PC-9 (cell line): ENCODE measurements at regions not wholly inside any gene's neighbourhood (a gene's known extent, or its start where the extent isn't known, plus 50 kb on each side); places are given as distances from the start of the nearest gene placed in this dataset.
A peak's percentile ranks its signal among the peaks of the same experiment; 100 is the strongest.

Source experiments
- BruUV-seq: library from RNA; stranded (reverse); fragments of 400-500 nt; replicated peaks from 2 replicates; lab custom pipeline; 2021; lab: Mats Ljungman, UMichigan
- CTCF ChIA-PET: fragments of 300-600 bp; sonication (Branson Sonifier 250); formaldehyde crosslinking; loops from one replicate; lab custom pipeline; 2022; ENCODE audit warnings: antibody characterized with exemption; lab: Charles Lee
- POLR2A ChIA-PET: fragments of 300-600 bp; sonication (Branson Sonifier 250); formaldehyde crosslinking; loops from one replicate; lab custom pipeline; 2022; ENCODE audit warnings: antibody characterized with exemption; ENCODE audit not compliant: unreplicated experiment; lab: Charles Lee
- DNase-seq, 2 experiments: peaks; one replicate each; pipeline versions ENCODE4 v3.0.0 to v3.0.0-alpha.2; 2015 to 2022; ENCODE audit warnings: mixed read lengths in 1 of 2
- H2AFZ ChIP-seq: fragments of 200-600 bp; sonication (generic); 2 replicates; pipeline ENCODE4 v1.8.1; 2017; ENCODE audit warnings: antibody characterized with exemption
- H3F3A ChIP-seq: fragments of 200-600 bp; sonication (generic); 2 replicates; pipeline ENCODE4 v1.8.1; 2017; ENCODE audit warnings: antibody characterized with exemption, mild to moderate bottlenecking, low read depth; ENCODE audit not compliant: insufficient read depth
- H3K27ac ChIP-seq: fragments of 200-600 bp; sonication (generic); 2 replicates; pipeline ENCODE4 v1.6.1; 2016; ENCODE audit warnings: mixed run types
- H3K27me3 ChIP-seq: fragments of 200-600 bp; sonication (generic); 2 replicates; pipeline ENCODE4 v1.6.1; 2016; ENCODE audit warnings: low read depth, mixed run types; ENCODE audit not compliant: insufficient read depth
- H3K36me3 ChIP-seq: fragments of 200-600 bp; sonication (generic); 2 replicates; pipeline ENCODE4 v1.6.1; 2016; ENCODE audit warnings: low read depth, mixed run types
- H3K4me1 ChIP-seq: fragments of 200-600 bp; sonication (generic); replicated peaks from 2 replicates; pipeline ENCODE4 v1.6.1; 2016; ENCODE audit warnings: mixed run types; ENCODE audit not compliant: insufficient read depth
- H3K4me2 ChIP-seq: fragments of 200-600 bp; sonication (generic); 2 replicates; pipeline ENCODE4 v1.6.1; 2017; ENCODE audit warnings: mixed run types
- H3K4me3 ChIP-seq: fragments of 200-600 bp; sonication (generic); 2 replicates; pipeline ENCODE4 v1.6.1; 2016; ENCODE audit warnings: mixed run types
- H3K79me2 ChIP-seq: fragments of 200-600 bp; sonication (generic); 2 replicates; pipeline ENCODE4 v1.6.1; 2017; ENCODE audit warnings: low read depth, mixed run types
- H3K9me2 ChIP-seq: fragments of 200-600 bp; sonication (generic); 2 replicates; pipeline ENCODE4 v1.8.1; 2017; ENCODE audit warnings: mild to moderate bottlenecking; ENCODE audit not compliant: insufficient read depth
- H3K9me3 ChIP-seq: fragments of 200-600 bp; sonication (generic); 2 replicates; pipeline ENCODE4 v1.8.1; 2016; ENCODE audit warnings: low read depth; ENCODE audit not compliant: insufficient read depth
- H4K20me1 ChIP-seq: fragments of 200-600 bp; sonication (generic); 2 replicates; pipeline ENCODE4 v1.8.1; 2017; ENCODE audit not compliant: insufficient read depth
- CTCF ChIP-seq: fragments of 200-600 bp; sonication (generic); conservative IDR thresholded peaks from 2 replicates; pipeline ENCODE4 v1.6.1; 2017; ENCODE audit warnings: mixed run types, antibody characterized with exemption, mild to moderate bottlenecking, moderate library complexity
- EZH2 ChIP-seq: fragments of 200-600 bp; sonication (generic); IDR thresholded peaks from 2 replicates; pipeline ENCODE4 v1.8.0; 2017; ENCODE audit warnings: antibody characterized with exemption, low read depth
- intact Hi-C: fragments of 100-400 bp; cut with micrococcal nuclease; formaldehyde crosslinking; loops from one replicate; pipeline ENCODE4 v1.10.0; 2022; ENCODE audit not compliant: unreplicated experiment

DNA sequence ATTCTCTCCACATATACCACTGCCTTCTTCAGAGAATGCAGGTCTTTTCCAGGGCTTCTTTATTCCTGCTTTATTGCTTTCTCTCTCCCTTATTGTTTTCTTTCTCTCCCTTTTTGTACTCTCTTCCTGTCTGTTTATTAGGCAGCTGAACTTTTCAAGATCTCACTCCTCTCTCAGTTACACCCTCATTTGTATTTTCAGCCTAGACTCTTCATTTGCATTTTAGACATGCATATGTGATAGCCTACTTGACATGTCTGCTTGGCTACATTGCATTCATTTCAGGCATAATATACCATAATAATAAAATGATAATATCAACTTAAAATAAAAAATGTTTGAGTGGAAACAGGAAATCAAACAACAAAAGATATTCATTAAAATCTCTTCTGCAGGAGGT lies 377.9 kb upstream of the TNC start:
- H2AFZ ChIP-seq = no peak overlapping the region
- DNase-seq = no peak
- CTCF ChIA-PET = no interaction called here
- H3K4me1 ChIP-seq = peaks cover 18% of the 10 kb centered on the region
- no peak overlapping the region for H3K27ac ChIP-seq
- no peak overlapping the region for H3K4me3 ChIP-seq
- H3F3A ChIP-seq = no peaks in the 10 kb centered on the region; the same call in 1 of the 2 replicates
- POLR2A ChIA-PET = no interaction called here
- no peaks in the 10 kb centered on the region for H3K27me3 ChIP-seq
- BruUV-seq = no TSS peak
- H4K20me1 ChIP-seq = no peaks in the 10 kb centered on the region
- peaks cover 4% of the 10 kb centered on the region; the same call in 1 of the 2 replicates for H3K9me3 ChIP-seq
- no peaks in the 10 kb centered on the region for H3K9me2 ChIP-seq
- no peaks in the 10 kb centered on the region for H3K36me3 ChIP-seq
- TF ChIP-seq EZH2 (no peak), CTCF (no peak)
- no peaks in the 10 kb centered on the region for H3K79me2 ChIP-seq
- intact Hi-C loops = no loop called here
- H3K4me2 ChIP-seq = peak overlapping the region; percentile 15; the same call in 1 of the 2 replicates

GRCh38 chr9:115498303-115498702 lies 380.3 kb upstream of the TNC start:
- TF ChIP-seq CTCF (no peak), EZH2 (no peak)
- no peaks in the 10 kb centered on the region; the same call in 1 of the 2 replicates for H3F3A ChIP-seq
- intact Hi-C loops = no loop called here
- CTCF ChIA-PET = interaction anchor here (0.6 kb wide), 1 partner anchor 126 kb away, joined by 4 read pairs; no protein-coding TSS in a partner anchor
- no peaks in the 10 kb centered on the region for H3K36me3 ChIP-seq
- H4K20me1 ChIP-seq = no peaks in the 10 kb centered on the region
- no peak overlapping the region for H2AFZ ChIP-seq
- H3K9me2 ChIP-seq = no peaks in the 10 kb centered on the region
- H3K4me1 ChIP-seq = peaks cover 18% of the 10 kb centered on the region
- POLR2A ChIA-PET = no interaction called here
- no peak for DNase-seq
- no TSS peak for BruUV-seq
- no peak overlapping the region for H3K4me2 ChIP-seq
- H3K79me2 ChIP-seq = no peaks in the 10 kb centered on the region
- no peak overlapping the region for H3K4me3 ChIP-seq
- peaks cover 4% of the 10 kb centered on the region; the same call in 1 of the 2 replicates for H3K9me3 ChIP-seq
- no peaks in the 10 kb centered on the region for H3K27me3 ChIP-seq
- no peak overlapping the region for H3K27ac ChIP-seq

DNA sequence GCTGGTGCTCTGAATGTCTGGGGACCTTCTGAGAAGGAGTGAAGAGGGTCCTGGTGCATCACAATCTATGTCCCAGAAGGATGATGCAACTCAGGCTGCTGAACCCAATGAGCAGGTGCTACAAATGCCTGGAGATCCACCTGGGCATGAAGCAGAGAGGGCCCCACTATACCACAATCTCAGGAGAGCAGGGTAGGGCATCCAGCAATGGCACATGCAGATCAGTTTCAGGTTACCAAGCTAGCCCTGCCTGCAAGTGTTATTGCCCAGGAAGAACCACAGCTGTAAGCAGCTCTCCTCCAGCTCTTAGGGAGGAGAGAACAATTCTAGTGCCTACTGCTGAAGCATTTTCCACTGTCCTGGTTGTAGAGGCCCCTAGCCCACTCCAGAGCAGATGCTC lies 389.2 kb upstream of the TNC start:
- Histone ChIP-seq H3K4me3 (no peak overlapping the region), H3K27me3 (no peaks in the 10 kb centered on the region), H3K9me2 (no peaks in the 10 kb centered on the region), H3F3A (no peaks in the 10 kb centered on the region), H3K27ac (no peak overlapping the region), H3K36me3 (no peaks in the 10 kb centered on the region), H3K9me3 (0 out of 2 replicates have a peak, but pooled peaks cover 3% of the 10 kb centered on the region), H3K4me1 (no peaks in the 10 kb centered on the region), H2AFZ (no peak overlapping the region), H4K20me1 (no peaks in the 10 kb centered on the region), H3K4me2 (no peak overlapping the region), H3K79me2 (no peaks in the 10 kb centered on the region)
- DNase-seq = no peak
- ChIA-PET POLR2A (no interaction called here), CTCF (no interaction called here)
- no TSS peak for BruUV-seq
- intact Hi-C loops = no loop called here
- TF ChIP-seq EZH2 = no peak
- TF ChIP-seq CTCF = no peak
